Mesenchymal stem cell (in vitro differentiated cells and primary cell): ENCODE measurements at regions not wholly inside any gene's neighbourhood (a gene's known extent, or its start where the extent isn't known, plus 50 kb on each side); places are given as distances from the start of the nearest gene placed in this dataset.
A peak's percentile ranks its signal among the peaks of the same experiment; 100 is the strongest.

Source experiments
- DNase-seq: peaks from one replicate; pipeline ENCODE4 v3.0.0-alpha.2; 2013
- H2AFZ ChIP-seq: one replicate; pipeline ENCODE4 v1.6.1; 2013; ENCODE audit warnings: low read depth, mild to moderate bottlenecking, control low read depth, inconsistent platforms, low read length, moderate library complexity
- H2AK5ac ChIP-seq: 2 replicates; pipeline ENCODE4 v1.6.1; 2013; ENCODE audit warnings: low read length, moderate library complexity, mild to moderate bottlenecking, inconsistent platforms; ENCODE audit not compliant: severe bottlenecking
- H2BK120ac ChIP-seq: one replicate; pipeline ENCODE4 v1.6.1; 2013; ENCODE audit warnings: low read depth, mild to moderate bottlenecking, inconsistent platforms, low read length, moderate library complexity
- H2BK12ac ChIP-seq, 2 experiments: one replicate each; pipeline ENCODE4 v1.6.1; 2013; ENCODE audit warnings: inconsistent platforms in 2 of 2, low read length in 2 of 2, mild to moderate bottlenecking in 2 of 2, moderate library complexity in 2 of 2, control low read depth in 1 of 2
- H2BK15ac ChIP-seq: one replicate; pipeline ENCODE4 v1.6.1; 2013; ENCODE audit warnings: mild to moderate bottlenecking, low read depth, inconsistent platforms; ENCODE audit not compliant: poor library complexity, severe bottlenecking
- H2BK5ac ChIP-seq: 2 replicates; pipeline ENCODE4 v1.6.1; 2013; ENCODE audit warnings: low read depth, mild to moderate bottlenecking, low read length, control low read depth, inconsistent platforms; ENCODE audit not compliant: poor library complexity, severe bottlenecking
- H3K14ac ChIP-seq, 2 experiments: one replicate each; pipeline ENCODE4 v1.6.1; 2013; ENCODE audit warnings: inconsistent platforms in 2 of 2, low read length in 2 of 2, control low read depth in 1 of 2, mild to moderate bottlenecking in 1 of 2, moderate library complexity in 1 of 2
- H3K18ac ChIP-seq, 2 experiments: one replicate each; pipeline ENCODE4 v1.6.1; 2013; ENCODE audit warnings: inconsistent platforms in 2 of 2, low read length in 2 of 2, control low read depth in 1 of 2, low read depth in 1 of 2, mild to moderate bottlenecking in 1 of 2
- H3K23ac ChIP-seq, 2 experiments: one replicate each; pipeline ENCODE4 v1.6.1; 2013; ENCODE audit warnings: inconsistent platforms in 2 of 2, low read length in 2 of 2, mild to moderate bottlenecking in 2 of 2, moderate library complexity in 2 of 2, control low read depth in 1 of 2
- H3K27ac ChIP-seq: 2 replicates; pipeline ENCODE4 v1.5.1; 2013; ENCODE audit warnings: mild to moderate bottlenecking, moderate library complexity, low read length, control low read depth, inconsistent platforms; ENCODE audit not compliant: poor library complexity, severe bottlenecking
- H3K27me3 ChIP-seq, 2 experiments: 2 replicates each; pipeline versions ENCODE4 v1.6.1 to v1.7.0; 2013; ENCODE audit warnings: low read length in 2 of 2, mild to moderate bottlenecking in 2 of 2, moderate library complexity in 2 of 2, control low read depth in 1 of 2, inconsistent platforms in 1 of 2; ENCODE audit not compliant: control insufficient read depth in 1 of 2, insufficient read depth in 1 of 2
- H3K36me3 ChIP-seq, 2 experiments: 2 replicates each; pipeline versions ENCODE4 v1.6.1 to v1.7.0; 2013; ENCODE audit warnings: low read length in 2 of 2, control low read depth in 1 of 2, inconsistent platforms in 1 of 2, low read depth in 1 of 2, mild to moderate bottlenecking in 1 of 2; ENCODE audit not compliant: insufficient read depth in 2 of 2, control insufficient read depth in 1 of 2
- H3K4ac ChIP-seq, 2 experiments: one replicate each; pipeline ENCODE4 v1.6.1; 2013; ENCODE audit warnings: inconsistent platforms in 2 of 2, low read length in 2 of 2, mild to moderate bottlenecking in 2 of 2, moderate library complexity in 2 of 2, control low read depth in 1 of 2, low read depth in 1 of 2
- H3K4me1 ChIP-seq: 2 replicates; pipeline ENCODE4 v1.6.1; 2013; ENCODE audit warnings: low read depth, low read length, control low read depth; ENCODE audit not compliant: control insufficient read depth, insufficient read depth
- H3K4me2 ChIP-seq: 2 replicates; pipeline ENCODE4 v1.6.1; 2013; ENCODE audit warnings: low read length, mild to moderate bottlenecking, inconsistent platforms; ENCODE audit not compliant: poor library complexity, severe bottlenecking
- H3K4me3 ChIP-seq, 2 experiments: 2 replicates each; pipeline versions ENCODE4 v1.5.1 to v1.7.0; 2013; ENCODE audit warnings: low read length in 2 of 2, mild to moderate bottlenecking in 2 of 2, control low read depth in 1 of 2, low read depth in 1 of 2; ENCODE audit not compliant: insufficient read depth in 1 of 2
- H3K79me1 ChIP-seq: replicated peaks from 2 replicates; pipeline ENCODE4 v1.6.1; 2013; ENCODE audit warnings: mild to moderate bottlenecking, control low read depth, low read length, inconsistent platforms; ENCODE audit not compliant: poor library complexity, severe bottlenecking
- H3K9ac ChIP-seq: 2 replicates; pipeline ENCODE4 v1.7.0; 2013; ENCODE audit warnings: mild to moderate bottlenecking, low read length, moderate library complexity
- H3K9me3 ChIP-seq: 2 replicates; pipeline ENCODE4 v1.7.0; 2013; ENCODE audit warnings: mild to moderate bottlenecking, low read length; ENCODE audit not compliant: control insufficient read depth
- H4K8ac ChIP-seq: one replicate; pipeline ENCODE4 v1.6.1; 2013; ENCODE audit warnings: inconsistent platforms, mild to moderate bottlenecking, low read length, moderate library complexity
- H4K91ac ChIP-seq: one replicate; pipeline ENCODE4 v1.6.1; 2013; ENCODE audit warnings: mild to moderate bottlenecking, low read length, inconsistent platforms
- WGBS: methylation state at CpG from one replicate; pipeline ENCODE4 v1.1.7; 2013; ENCODE audit warnings: mixed read lengths; 5-methylcytosine and 5-hydroxymethylcytosine counted together

DNA sequence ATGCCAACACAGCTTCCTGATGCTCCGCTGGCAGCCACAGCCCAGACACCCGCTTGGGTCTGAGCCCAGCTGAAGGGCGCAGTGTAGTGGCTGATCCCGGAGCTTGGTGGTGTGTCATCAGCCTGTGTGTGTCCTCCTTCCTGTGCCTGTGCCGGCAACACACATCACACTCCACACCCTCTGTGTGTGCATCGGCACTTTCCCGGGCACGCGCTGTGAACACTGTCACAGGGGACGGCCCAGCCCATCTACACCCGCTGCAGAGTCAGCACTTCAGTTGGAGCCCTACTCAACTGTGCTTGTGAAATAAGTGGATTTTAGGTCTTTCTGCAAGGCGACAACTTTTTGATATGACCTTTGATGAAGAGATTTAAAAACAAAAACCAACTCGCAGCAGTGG is 189.4 kb downstream of the IRX2 start:
- no peak overlapping the region for H4K8ac ChIP-seq
- no peaks in the 10 kb centered on the region for H3K4me1 ChIP-seq
- H3K4me3 ChIP-seq, result no peak overlapping the region
- H3K23ac ChIP-seq, result no peak overlapping the region
- no peak overlapping the region for H4K91ac ChIP-seq
- no peak overlapping the region for H2BK15ac ChIP-seq
- H3K18ac ChIP-seq, result no peak overlapping the region
- no peak overlapping the region for H2BK120ac ChIP-seq
- no peaks in the 10 kb centered on the region for H3K79me1 ChIP-seq
- H3K4ac ChIP-seq, result no peak overlapping the region
- H3K9me3 ChIP-seq, result peaks cover 8% of the 10 kb centered on the region
- DNase-seq, result no peak
- H3K27me3 ChIP-seq, result no peaks in the 10 kb centered on the region
- H2AK5ac ChIP-seq, result no peak overlapping the region
- H3K4me2 ChIP-seq, result no peak overlapping the region
- no peak overlapping the region for H2BK5ac ChIP-seq
- H3K14ac ChIP-seq, result no peak overlapping the region
- H3K9ac ChIP-seq, result no peak overlapping the region
- WGBS, result 86% methylated on average over 13 of the region's 13 CpGs
- no peaks in the 10 kb centered on the region for H3K36me3 ChIP-seq
- H2BK12ac ChIP-seq, result no peak overlapping the region
- H3K27ac ChIP-seq, result no peak overlapping the region
- no peak overlapping the region for H2AFZ ChIP-seq

DNA sequence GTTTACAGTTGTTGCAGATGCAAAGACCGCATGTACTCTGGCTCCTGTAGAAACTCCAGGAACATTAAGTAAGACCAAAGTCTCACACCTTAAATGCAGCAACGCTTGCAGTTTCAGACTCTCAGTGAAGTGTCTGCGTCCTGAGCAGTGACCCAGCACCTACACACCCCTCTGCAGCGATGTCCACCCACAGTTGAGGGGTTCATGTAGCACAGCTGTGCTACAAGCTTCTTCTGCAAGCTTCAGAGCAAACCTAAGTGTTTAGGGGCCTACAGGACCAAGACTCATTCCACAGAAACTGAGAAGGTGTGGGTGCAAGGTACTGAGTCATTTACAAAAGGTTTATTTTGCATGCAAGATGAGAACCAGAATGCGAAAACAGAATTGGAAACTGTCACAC is 191.0 kb downstream of the IRX2 start:
- Histone ChIP-seq H3K4ac (no peak overlapping the region), H2BK5ac (no peak overlapping the region), H3K4me1 (no peaks in the 10 kb centered on the region), H3K18ac (no peak overlapping the region), H2BK15ac (no peak overlapping the region), H2AFZ (no peak overlapping the region), H3K36me3 (no peaks in the 10 kb centered on the region), H3K23ac (no peak overlapping the region), H3K14ac (no peak overlapping the region), H2BK120ac (no peak overlapping the region), H4K91ac (no peak overlapping the region), H3K27ac (no peak overlapping the region), H3K4me2 (no peak overlapping the region), H3K27me3 (no peaks in the 10 kb centered on the region), H4K8ac (no peak overlapping the region), H2BK12ac (no peak overlapping the region), H2AK5ac (no peak overlapping the region), H3K9ac (no peak overlapping the region), H3K4me3 (no peak overlapping the region), H3K79me1 (no peaks in the 10 kb centered on the region), H3K9me3 (peaks cover 13% of the 10 kb centered on the region)
- DNase-seq, result no peak
- WGBS, result 83% methylated on average over 5 of the region's 5 CpGs

DNA sequence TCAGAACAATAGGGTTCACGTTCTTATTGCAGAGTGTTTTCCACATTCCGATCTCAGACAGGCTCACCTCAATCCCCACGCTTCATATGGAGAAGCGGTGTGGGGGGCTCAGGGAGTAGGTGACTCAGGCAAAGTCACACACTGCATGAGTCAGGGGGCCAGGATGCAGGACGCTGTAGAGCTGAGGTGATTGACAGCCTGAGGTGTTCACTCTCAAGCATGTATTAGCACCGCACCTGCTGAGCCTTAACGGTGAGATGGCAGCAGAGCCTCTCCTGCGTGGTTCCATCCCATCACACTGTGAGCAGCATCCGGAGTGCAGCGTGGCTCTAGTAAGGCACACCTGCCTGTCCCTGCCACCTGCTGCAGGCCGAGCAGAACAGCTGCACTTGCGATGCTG is 194.0 kb downstream of the IRX2 start:
- Histone ChIP-seq H3K9ac (no peak overlapping the region), H3K4me2 (no peak overlapping the region), H3K27ac (no peak overlapping the region), H4K91ac (no peak overlapping the region), H2BK15ac (no peak overlapping the region), H2BK12ac (no peak overlapping the region), H3K4ac (no peak overlapping the region), H3K23ac (no peak overlapping the region), H3K18ac (no peak overlapping the region), H3K27me3 (no peaks in the 10 kb centered on the region), H3K9me3 (peaks cover 42% of the 10 kb centered on the region), H3K36me3 (no peaks in the 10 kb centered on the region), H3K14ac (no peak overlapping the region), H2BK120ac (no peak overlapping the region), H3K4me1 (no peaks in the 10 kb centered on the region), H2BK5ac (no peak overlapping the region), H2AK5ac (no peak overlapping the region), H3K4me3 (peak overlapping the region in 1 of 2 experiments; percentile 9), H4K8ac (no peak overlapping the region), H3K79me1 (no peaks in the 10 kb centered on the region), H2AFZ (no peak overlapping the region)
- no peak for DNase-seq
- WGBS, result 84% methylated on average over 12 of the region's 12 CpGs

DNA sequence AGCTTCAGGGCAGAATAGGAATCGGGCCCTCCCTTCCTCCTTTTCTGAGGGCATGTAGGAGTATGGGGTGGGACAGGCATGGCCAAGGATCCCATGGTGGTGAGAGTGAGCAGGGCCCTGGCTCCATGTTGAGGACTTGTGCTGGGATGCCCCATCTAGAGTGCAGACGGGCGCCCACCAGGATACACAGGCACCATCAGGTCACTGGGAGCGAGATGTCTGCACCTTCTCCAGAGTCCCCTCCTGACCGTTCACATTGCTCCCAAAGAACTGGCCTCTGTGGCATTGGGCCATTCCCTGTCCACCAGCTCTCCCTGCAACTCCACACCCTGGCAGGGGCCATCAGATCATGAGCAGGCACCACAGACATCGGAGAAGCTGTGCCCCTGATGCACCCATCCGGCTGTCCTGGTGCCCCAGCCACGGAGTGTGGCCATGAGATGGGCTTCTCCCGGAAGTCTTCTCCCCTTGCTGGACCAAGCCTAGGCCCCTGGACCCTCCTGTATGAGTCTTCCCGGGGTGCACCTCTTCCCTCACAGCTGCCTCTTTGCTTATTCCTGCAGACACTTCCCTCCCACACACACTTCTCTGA is 195.0 kb downstream of the IRX2 start:
- Histone ChIP-seq H3K14ac (no peak overlapping the region), H3K79me1 (no peaks in the 10 kb centered on the region), H2AFZ (no peak overlapping the region), H3K9me3 (peaks cover 44% of the 10 kb centered on the region), H3K4me1 (no peaks in the 10 kb centered on the region), H3K27ac (no peak overlapping the region), H4K91ac (no peak overlapping the region), H2BK15ac (no peak overlapping the region), H3K9ac (no peak overlapping the region), H3K27me3 (no peaks in the 10 kb centered on the region), H3K4ac (no peak overlapping the region), H3K4me2 (no peak overlapping the region), H3K18ac (no peak overlapping the region), H3K23ac (no peak overlapping the region), H2BK120ac (no peak overlapping the region), H4K8ac (no peak overlapping the region), H3K36me3 (no peaks in the 10 kb centered on the region), H2AK5ac (no peak overlapping the region), H2BK12ac (no peak overlapping the region), H2BK5ac (no peak overlapping the region), H3K4me3 (no peak overlapping the region)
- 86% methylated on average over 10 of the region's 10 CpGs for WGBS
- no peak for DNase-seq
